HG03575 (cell line): ENCODE measurements at regions not wholly inside any gene's neighbourhood (a gene's known extent, or its start where the extent isn't known, plus 50 kb on each side); places are given as distances from the start of the nearest gene placed in this dataset.
"Not testable (repeated sequence)": the region's sequence is repeated elsewhere in the genome, so short reads cannot be mapped to it uniquely, and the experiment has no call there.

Source experiments
- ATAC-seq: cut with Tn5 transposase; IDR thresholded peaks from one replicate; pipeline ENCODE4 v1.9.1; 2021; ENCODE audit not compliant: unreplicated experiment, insufficient number of reproducible peaks, low FRiP score; ENCODE audit errors: extremely low read depth

- no peak for ATAC-seq
These were observed 639.8 kb upstream of the INTU start for GRCh38 chr4:126992910-126993309.

- ATAC-seq: no peak
These were observed 639.4 kb upstream of the INTU start for GRCh38 chr4:126993351-126993750.

GRCh38 chr4:126995235-126995634 lies 637.5 kb upstream of the INTU start:
- ATAC-seq: no peak

GRCh38 chr4:127000110-127000509 lies 632.6 kb upstream of the INTU start:
- ATAC-seq: no peak

GRCh38 chr4:127000846-127001245 lies 631.9 kb upstream of the INTU start:
- no peak for ATAC-seq

GRCh38 chr4:127001933-127002332 lies 630.8 kb upstream of the INTU start:
- no peak for ATAC-seq

GRCh38 chr4:127006446-127006877 lies 626.3 kb upstream of the INTU start:
- no peak for ATAC-seq

GRCh38 chr4:127007305-127007704 lies 625.5 kb upstream of the INTU start:
- ATAC-seq: no peak

- ATAC-seq: no peak
These were observed 620.2 kb upstream of the INTU start for GRCh38 chr4:127012549-127012948.

- ATAC-seq: no peak
These were observed 617.1 kb upstream of the INTU start for GRCh38 chr4:127015667-127016117.

GRCh38 chr4:127018381-127018780 lies 614.4 kb upstream of the INTU start:
- ATAC-seq: no peak

- ATAC-seq: not testable (repeated sequence)
These were observed 611.9 kb upstream of the INTU start for GRCh38 chr4:127020831-127021230.

GRCh38 chr4:127036296-127036695 lies 596.5 kb upstream of the INTU start:
- no peak for ATAC-seq

GRCh38 chr4:127045861-127046260 lies 586.9 kb upstream of the INTU start:
- no peak for ATAC-seq

GRCh38 chr4:127047930-127048329 lies 584.8 kb upstream of the INTU start:
- no peak for ATAC-seq

GRCh38 chr4:127048376-127049044 lies 584.2 kb upstream of the INTU start:
- ATAC-seq: no peak

GRCh38 chr4:127049526-127049925 lies 583.2 kb upstream of the INTU start:
- ATAC-seq: no peak

GRCh38 chr4:127052742-127053141 lies 580.0 kb upstream of the INTU start:
- no peak for ATAC-seq

GRCh38 chr4:127055357-127055756 lies 577.4 kb upstream of the INTU start:
- ATAC-seq: no peak

GRCh38 chr4:127069675-127070074 lies 563.1 kb upstream of the INTU start:
- no peak for ATAC-seq

- no peak for ATAC-seq
These were observed 561.3 kb upstream of the INTU start for GRCh38 chr4:127071443-127071842.
